HG03342 (cell line): ENCODE measurements at regions not wholly inside any gene's neighbourhood (a gene's known extent, or its start where the extent isn't known, plus 50 kb on each side); places are given as distances from the start of the nearest gene placed in this dataset.

Source experiments
- ATAC-seq: cut with Tn5 transposase; IDR thresholded peaks from one replicate; pipeline ENCODE4 v1.9.1; 2021; ENCODE audit warnings: mild to moderate bottlenecking, moderate library complexity; ENCODE audit not compliant: unreplicated experiment

- no peak for ATAC-seq
These were observed 163.2 kb upstream of the FAM241A start for GRCh38 chr4:111982089-111982488.

- ATAC-seq: no peak
These were observed 161.0 kb upstream of the FAM241A start for GRCh38 chr4:111984169-111984819.

- no peak for ATAC-seq
These were observed 159.8 kb upstream of the FAM241A start for GRCh38 chr4:111985426-111985825.

GRCh38 chr4:111986095-111986494, 159.2 kb upstream of the FAM241A start:
- ATAC-seq: no peak

- no peak for ATAC-seq
These were observed 156.7 kb upstream of the FAM241A start for GRCh38 chr4:111988514-111988913.

GRCh38 chr4:111989817-111990216, 155.4 kb upstream of the FAM241A start:
- no peak for ATAC-seq

GRCh38 chr4:111991163-111991562, 154.1 kb upstream of the FAM241A start:
- ATAC-seq: peak; percentile 93

GRCh38 chr4:111991797-111992196, 153.5 kb upstream of the FAM241A start:
- peak; percentile 33 for ATAC-seq

- ATAC-seq: no peak
These were observed 152.7 kb upstream of the FAM241A start for GRCh38 chr4:111992351-111993168.

GRCh38 chr4:111994392-111994791, 150.9 kb upstream of the FAM241A start:
- no peak for ATAC-seq

GRCh38 chr4:111997785-111998184, 147.5 kb upstream of the FAM241A start:
- ATAC-seq: no peak

- no peak for ATAC-seq
These were observed 145.5 kb upstream of the FAM241A start for GRCh38 chr4:111999801-112000200.

- ATAC-seq: no peak
These were observed 144.2 kb upstream of the FAM241A start for GRCh38 chr4:112001041-112001440.

- ATAC-seq: no peak
These were observed 143.0 kb upstream of the FAM241A start for GRCh38 chr4:112002248-112002661.

GRCh38 chr4:112003231-112003907, 141.9 kb upstream of the FAM241A start:
- ATAC-seq: no peak

- no peak for ATAC-seq
These were observed 140.2 kb upstream of the FAM241A start for GRCh38 chr4:112005027-112005426.

- no peak for ATAC-seq
These were observed 137.9 kb upstream of the FAM241A start for GRCh38 chr4:112007391-112007790.

GRCh38 chr4:112015960-112016359, 129.3 kb upstream of the FAM241A start:
- ATAC-seq: no peak

- no peak for ATAC-seq
These were observed 121.8 kb upstream of the FAM241A start for GRCh38 chr4:112023402-112023950.

GRCh38 chr4:112026058-112026457, 119.2 kb upstream of the FAM241A start:
- no peak for ATAC-seq

GRCh38 chr4:112029771-112030171, 115.5 kb upstream of the FAM241A start:
- ATAC-seq: no peak
